ENCODE measurements at regions not wholly inside any gene's neighbourhood (a gene's known extent, or its start where the extent isn't known, plus 50 kb on each side); places are given as distances from the start of the nearest gene placed in this dataset.

- Histone ChIP-seq H3K9ac (ENCODE audit: low read length in 3 of 3) (no peak overlapping the region), H3K9me3 (ENCODE audit: control insufficient read depth in 2 of 3, insufficient read depth in 1 of 3, low read length in 3 of 3) (no peaks in the 10 kb centered on the region), H3K27me3 (ENCODE audit: control insufficient read depth, insufficient read depth, low read length) (no peaks in the 10 kb centered on the region), H3K4me1 (ENCODE audit: control insufficient read depth in 2 of 3, insufficient read depth in 2 of 3, low read depth in 1 of 3, low read length in 3 of 3) (no peaks in the 10 kb centered on the region), H3K4me3 (ENCODE audit: low read length in 3 of 3) (no peak overlapping the region), H3K36me3 (ENCODE audit: control insufficient read depth in 2 of 3, insufficient read depth in 3 of 3, low read length in 3 of 3) (no peaks in the 10 kb centered on the region), H3K27ac (ENCODE audit: low read depth in 2 of 2, low read length in 2 of 2) (no peak overlapping the region)
- no peak for TF ChIP-seq CTCF (IDR thresholded peaks at IDR 0.05; ENCODE audit: borderline replicate concordance, extremely low read depth, insufficient read depth)
- no peak for DNase-seq
- no peak for FAIRE-seq
- intact Hi-C loops (cut with DNase I) = no loop called here
Measured at GRCh38 chr1:191851799-191852595, 306.3 kb upstream of the RGS18 start.

- no peaks in the 10 kb centered on the region for H3K9me3 ChIP-seq (ENCODE audit: control insufficient read depth in 2 of 3, insufficient read depth in 1 of 3, low read length in 3 of 3)
- H3K4me3 ChIP-seq (ENCODE audit: low read length in 3 of 3) = no peak overlapping the region
- no peaks in the 10 kb centered on the region for H3K4me1 ChIP-seq (ENCODE audit: control insufficient read depth in 2 of 3, insufficient read depth in 2 of 3, low read depth in 1 of 3, low read length in 3 of 3)
- no peak overlapping the region for H3K27ac ChIP-seq (ENCODE audit: low read depth in 2 of 2, low read length in 2 of 2)
- H3K36me3 ChIP-seq (ENCODE audit: control insufficient read depth in 2 of 3, insufficient read depth in 3 of 3, low read length in 3 of 3) = no peaks in the 10 kb centered on the region
- intact Hi-C loops (cut with DNase I) = no loop called here
- no peak overlapping the region for H3K9ac ChIP-seq (ENCODE audit: low read length in 3 of 3)
- FAIRE-seq (no peak), DNase-seq (no peak)
- no peaks in the 10 kb centered on the region for H3K27me3 ChIP-seq (ENCODE audit: control insufficient read depth, insufficient read depth, low read length)
- TF ChIP-seq CTCF (IDR thresholded peaks at IDR 0.05; ENCODE audit: borderline replicate concordance, extremely low read depth, insufficient read depth) = no peak
Measured at GRCh38 chr1:191852907-191853306, 305.4 kb upstream of the RGS18 start.

- intact Hi-C loops (cut with DNase I) = no loop called here
- no peaks in the 10 kb centered on the region for H3K36me3 ChIP-seq (ENCODE audit: control insufficient read depth in 2 of 3, insufficient read depth in 3 of 3, low read length in 3 of 3)
- DNase-seq (no peak), FAIRE-seq (no peak)
- no peaks in the 10 kb centered on the region for H3K4me1 ChIP-seq (ENCODE audit: control insufficient read depth in 2 of 3, insufficient read depth in 2 of 3, low read depth in 1 of 3, low read length in 3 of 3)
- no peak overlapping the region for H3K4me3 ChIP-seq (ENCODE audit: low read length in 3 of 3)
- no peak overlapping the region for H3K9ac ChIP-seq (ENCODE audit: low read length in 3 of 3)
- no peak overlapping the region for H3K27ac ChIP-seq (ENCODE audit: low read depth in 2 of 2, low read length in 2 of 2)
- no peak for TF ChIP-seq CTCF (IDR thresholded peaks at IDR 0.05; ENCODE audit: borderline replicate concordance, extremely low read depth, insufficient read depth)
- H3K27me3 ChIP-seq (ENCODE audit: control insufficient read depth, insufficient read depth, low read length) = no peaks in the 10 kb centered on the region
- no peaks in the 10 kb centered on the region for H3K9me3 ChIP-seq (ENCODE audit: control insufficient read depth in 2 of 3, insufficient read depth in 1 of 3, low read length in 3 of 3)
Measured at GRCh38 chr1:191857600-191857999, 300.7 kb upstream of the RGS18 start.

GRCh38 chr1:191865479-191865878 is 292.8 kb upstream of the RGS18 start:
- intact Hi-C loops (cut with DNase I) = no loop called here
- no peak for TF ChIP-seq CTCF (IDR thresholded peaks at IDR 0.05; ENCODE audit: borderline replicate concordance, extremely low read depth, insufficient read depth)
- DNase-seq = no peak
- H3K27me3 ChIP-seq (ENCODE audit: control insufficient read depth, insufficient read depth, low read length) = no peaks in the 10 kb centered on the region
- H3K27ac ChIP-seq (ENCODE audit: low read depth in 2 of 2, low read length in 2 of 2) = no peak overlapping the region
- no peaks in the 10 kb centered on the region for H3K9me3 ChIP-seq (ENCODE audit: control insufficient read depth in 2 of 3, insufficient read depth in 1 of 3, low read length in 3 of 3)
- no peak overlapping the region for H3K4me3 ChIP-seq (ENCODE audit: low read length in 3 of 3)
- no peak overlapping the region for H3K9ac ChIP-seq (ENCODE audit: low read length in 3 of 3)
- H3K36me3 ChIP-seq (ENCODE audit: control insufficient read depth in 2 of 3, insufficient read depth in 3 of 3, low read length in 3 of 3) = no peaks in the 10 kb centered on the region
- H3K4me1 ChIP-seq (ENCODE audit: control insufficient read depth in 2 of 3, insufficient read depth in 2 of 3, low read depth in 1 of 3, low read length in 3 of 3) = no peaks in the 10 kb centered on the region
- FAIRE-seq = no peak

All from kidney (tissue), 13 donors.